AG20443 (cell line): ENCODE measurements at regions not wholly inside any gene's neighbourhood (a gene's known extent, or its start where the extent isn't known, plus 50 kb on each side); places are given as distances from the start of the nearest gene placed in this dataset.
"Not testable (repeated sequence)": the region's sequence is repeated elsewhere in the genome, so short reads cannot be mapped to it uniquely, and the experiment has no call there.

Source experiments
- DNase-seq: peaks from one replicate; pipeline ENCODE4 v3.0.0; 2012; ENCODE audit warnings: low spot score, mixed read lengths

DNA sequence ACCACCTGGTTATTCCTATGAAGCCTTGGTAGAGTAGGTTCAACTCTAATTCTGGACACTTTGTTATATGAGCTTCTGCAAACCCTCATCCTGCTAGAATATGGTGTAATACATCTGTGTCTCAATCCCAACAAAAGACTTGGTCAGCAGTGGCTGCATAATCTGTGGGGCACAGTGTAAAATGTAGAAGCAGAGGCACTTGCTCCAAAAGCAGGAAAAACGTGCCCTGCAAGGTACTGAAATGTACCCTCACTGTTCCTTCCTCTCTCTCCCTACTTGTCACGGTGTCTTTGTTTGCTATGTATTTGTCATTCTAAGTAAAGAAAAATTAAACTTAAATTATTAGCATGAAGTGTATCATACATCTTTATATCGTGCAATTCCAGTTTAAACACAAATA is 267.9 kb downstream of the BCL11B start:
- DNase-seq: no peak

DNA sequence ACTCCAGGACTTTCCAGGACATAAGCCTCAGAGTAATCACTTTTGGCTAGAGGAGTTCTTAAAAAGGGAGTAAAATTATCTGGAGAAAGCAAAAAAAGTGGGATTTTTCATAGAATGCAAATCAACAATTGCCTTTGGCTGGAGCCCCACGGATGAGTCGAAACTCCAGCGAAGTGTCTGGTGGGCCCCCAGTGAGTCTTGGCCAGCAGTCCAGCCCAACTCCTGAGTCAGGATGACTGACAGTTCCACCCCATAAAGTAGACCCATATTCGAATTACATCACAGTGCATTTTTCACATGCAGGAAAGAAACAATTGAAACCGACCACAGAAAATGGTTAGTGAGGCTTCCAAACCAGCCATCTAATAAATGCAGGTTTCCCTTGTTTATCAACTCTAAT is 265.7 kb downstream of the BCL11B start:
- no peak for DNase-seq

DNA sequence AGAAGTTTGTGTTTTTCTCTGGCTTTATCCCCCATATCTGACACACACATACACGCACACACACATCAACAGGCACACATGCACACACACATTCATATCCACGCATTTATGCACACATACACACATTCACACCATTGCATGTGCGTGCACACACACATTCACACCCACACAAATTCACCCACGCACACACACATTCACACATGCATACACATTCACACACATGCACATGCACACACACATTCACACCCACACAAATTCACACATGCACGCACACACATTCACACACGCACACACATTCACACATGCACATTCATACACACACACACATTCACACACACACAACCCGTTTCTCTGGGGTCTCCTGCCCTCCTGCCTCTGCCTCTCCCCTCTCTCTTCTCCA is 264.2 kb downstream of the BCL11B start:
- DNase-seq: no peak

DNA sequence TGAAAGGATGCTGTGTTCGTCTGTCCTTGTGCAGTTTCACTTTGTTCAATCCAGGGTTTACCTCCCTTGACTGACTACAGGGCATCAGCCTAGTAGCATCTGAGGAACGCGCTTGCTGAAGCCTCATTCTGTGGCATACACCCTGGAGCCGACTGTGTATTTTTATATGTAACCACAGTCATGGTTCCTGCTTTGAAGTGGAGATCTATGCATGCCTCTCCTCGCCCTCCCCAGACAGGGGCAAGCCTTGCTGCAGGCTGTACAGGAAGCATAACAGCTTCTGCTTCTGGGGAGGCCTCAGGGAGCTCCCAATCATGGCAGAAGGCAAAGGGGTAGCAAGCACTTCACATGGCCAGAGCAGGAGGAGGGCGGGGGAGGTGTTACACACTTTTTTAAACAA is 262.1 kb downstream of the BCL11B start:
- DNase-seq: no peak

DNA sequence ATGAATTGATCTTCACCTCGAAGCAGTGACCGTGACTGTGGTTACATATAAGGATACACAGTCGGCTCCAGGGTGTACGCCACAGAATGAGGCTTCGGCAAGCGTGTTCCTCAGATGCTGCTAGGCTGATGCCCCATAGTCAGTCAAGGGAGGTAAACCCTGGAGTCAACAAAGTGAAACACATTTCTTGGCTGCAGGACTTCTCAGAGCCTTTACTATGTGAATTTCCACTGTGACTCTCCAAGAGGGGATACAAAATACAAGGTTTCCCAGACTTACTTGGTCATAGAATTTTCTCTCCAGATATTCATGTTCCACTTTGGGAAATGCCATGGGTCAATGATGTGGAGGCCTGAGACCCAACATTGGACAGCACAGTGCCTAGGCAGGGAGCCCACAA is 260.6 kb downstream of the BCL11B start:
- DNase-seq: no peak

GRCh38 chr14:99012703-99013102 is 259.3 kb downstream of the BCL11B start:
- no peak for DNase-seq

- no peak for DNase-seq
Observed at GRCh38 chr14:99015833-99016232, 256.2 kb downstream of the BCL11B start.

GRCh38 chr14:99023371-99023770 is 248.6 kb downstream of the BCL11B start:
- DNase-seq: no peak

- DNase-seq: no peak
Observed at GRCh38 chr14:99024926-99025325, 247.1 kb downstream of the BCL11B start.

DNA sequence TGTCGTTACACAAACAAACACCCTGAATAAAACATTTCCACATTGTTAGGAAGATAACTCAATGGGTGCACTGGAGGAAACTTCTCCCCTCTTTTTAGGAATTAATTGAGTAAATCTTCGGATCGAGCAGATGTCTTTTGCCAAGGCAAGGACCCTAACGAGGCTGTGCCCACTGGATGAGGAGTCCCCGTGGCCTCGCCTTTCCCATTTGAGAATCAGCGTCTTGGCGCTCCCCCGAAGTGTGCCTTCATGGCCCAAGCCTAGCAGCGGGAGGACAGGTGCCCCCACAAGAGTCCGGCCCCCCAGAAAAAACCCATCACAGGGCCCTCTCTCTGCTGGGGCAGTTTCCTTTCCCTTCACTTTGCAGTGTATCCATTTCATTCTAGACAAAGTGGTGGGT is 246.6 kb downstream of the BCL11B start:
- no peak for DNase-seq

DNA sequence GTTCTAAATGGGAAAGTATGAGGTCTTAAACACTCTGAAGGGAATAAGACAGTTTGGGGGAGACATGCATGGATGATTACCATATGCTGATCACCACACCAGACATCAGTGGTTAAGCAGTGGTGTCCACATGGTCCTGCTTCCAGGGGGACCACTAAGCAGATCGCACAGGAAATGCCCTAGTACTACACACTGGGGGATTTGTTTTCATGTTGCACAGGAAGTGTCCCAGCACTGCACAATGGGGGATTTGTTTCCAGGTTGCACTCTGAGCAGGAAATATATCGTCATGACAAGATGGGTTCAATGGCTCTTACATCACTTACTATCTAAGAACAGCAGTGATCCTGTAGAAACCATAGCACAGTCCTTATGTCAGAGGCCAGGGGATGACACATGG is 245.5 kb downstream of the BCL11B start:
- DNase-seq: no peak

DNA sequence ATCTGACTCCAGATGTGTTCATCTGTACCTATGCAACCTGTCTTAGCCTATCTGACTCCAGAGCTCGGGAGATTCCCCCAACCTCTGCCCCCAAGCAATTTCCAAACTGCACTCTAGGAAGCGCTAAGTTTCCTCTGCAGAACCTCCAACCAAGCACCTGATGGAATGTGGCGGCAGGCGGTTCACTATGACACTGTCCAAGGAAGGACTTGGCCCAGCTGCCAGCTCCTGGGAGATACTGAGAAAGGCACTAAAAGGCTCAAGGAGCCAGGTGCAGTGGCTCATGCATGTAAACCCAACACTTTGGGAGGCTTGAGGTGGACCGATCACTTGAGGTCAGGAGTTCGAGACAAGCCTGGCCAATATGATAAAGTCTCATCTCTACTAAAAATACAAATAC is 244.0 kb downstream of the BCL11B start:
- no peak for DNase-seq

GRCh38 chr14:99028521-99028920 is 243.5 kb downstream of the BCL11B start:
- DNase-seq: no peak

- DNase-seq: no peak
Observed at GRCh38 chr14:99029145-99029915, 242.7 kb downstream of the BCL11B start.

DNA sequence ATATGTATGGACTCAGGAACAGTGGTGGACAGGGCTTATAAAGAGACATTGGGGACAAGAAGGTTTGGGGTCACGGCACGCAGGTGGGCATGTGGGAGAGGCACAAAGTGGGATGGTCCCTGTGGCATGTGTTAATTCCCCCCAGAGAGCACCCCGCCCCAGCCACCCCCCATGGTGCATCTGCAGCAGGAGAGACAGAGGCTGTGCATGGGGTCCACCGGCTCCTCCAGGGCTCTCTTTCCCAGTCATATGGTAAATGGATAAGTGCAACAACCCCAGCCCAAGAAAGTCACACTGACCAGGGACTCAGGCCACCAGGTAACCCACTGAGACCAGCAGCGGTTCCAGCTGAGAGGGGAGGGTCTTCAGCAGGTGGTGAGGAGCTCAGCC is 242.1 kb downstream of the BCL11B start:
- DNase-seq: no peak

- DNase-seq: no peak
Observed at GRCh38 chr14:99030454-99030853, 241.5 kb downstream of the BCL11B start.

DNA sequence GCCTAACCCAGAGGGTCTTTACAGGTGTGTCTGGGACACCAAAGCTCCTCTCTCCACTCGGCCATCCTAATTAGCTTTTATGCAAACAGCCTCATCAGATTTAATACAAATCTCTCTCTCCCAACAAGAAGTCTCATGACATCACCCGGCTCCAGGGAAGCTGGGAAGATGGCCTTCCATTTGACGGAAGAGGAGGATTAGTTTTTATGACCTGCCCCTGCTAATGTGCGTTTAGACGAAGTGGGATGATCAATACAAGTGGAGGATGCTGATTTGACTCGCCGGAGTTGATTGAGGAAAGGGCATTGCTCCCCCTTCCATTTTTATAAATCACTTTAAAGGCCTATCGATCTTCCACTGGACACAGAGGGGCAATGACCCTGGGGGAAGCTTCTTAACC is 239.2 kb downstream of the BCL11B start:
- no peak for DNase-seq

DNA sequence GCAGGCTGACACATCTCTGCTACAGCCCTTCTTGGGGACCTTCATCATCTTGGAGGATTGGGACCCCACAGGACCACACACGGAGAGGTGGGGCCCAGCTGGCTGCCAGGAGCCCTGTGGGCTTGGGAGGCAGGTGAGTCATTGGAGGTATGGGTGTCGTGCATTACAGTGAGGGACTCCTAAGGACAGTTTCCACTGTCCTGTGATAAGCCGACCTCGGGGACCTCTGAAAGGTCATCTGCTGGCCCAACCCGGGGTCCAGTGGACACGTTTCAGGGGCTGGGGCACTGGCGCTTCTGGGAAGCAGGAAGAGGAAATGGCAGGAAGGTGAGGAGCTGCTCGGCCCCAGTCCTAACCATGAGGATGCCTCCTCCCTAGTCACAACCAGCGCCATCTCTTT is 238.0 kb downstream of the BCL11B start:
- DNase-seq: no peak

DNA sequence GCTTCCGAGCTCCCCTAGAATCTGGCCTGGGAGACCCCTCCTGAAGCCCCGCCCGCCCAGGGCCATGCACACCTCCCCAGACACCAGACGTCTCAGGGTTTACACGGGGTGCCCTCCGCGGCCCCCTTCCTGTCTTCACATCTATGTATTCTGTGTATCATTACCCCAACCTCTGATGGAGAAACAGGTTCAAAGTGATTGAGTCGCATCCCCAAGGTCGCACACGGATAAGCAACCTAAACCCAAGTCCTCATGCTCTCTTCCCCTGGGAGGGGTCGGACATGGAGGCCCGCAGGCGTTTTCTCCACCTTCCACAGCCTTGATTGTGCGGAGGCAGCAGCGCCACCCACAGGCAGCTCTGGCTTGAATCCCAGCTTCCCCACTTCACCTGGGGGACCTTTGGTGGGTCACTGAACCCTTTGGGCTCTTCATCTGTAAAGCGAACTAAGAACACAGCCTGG is 237.3 kb downstream of the BCL11B start:
- DNase-seq: no peak

- DNase-seq: peak; percentile 70
Observed at GRCh38 chr14:99035268-99035667, 236.7 kb downstream of the BCL11B start.

GRCh38 chr14:99035712-99036610 is 236.0 kb downstream of the BCL11B start:
- peak; percentile 99 for DNase-seq

GRCh38 chr14:99036611-99037293 is 235.2 kb downstream of the BCL11B start:
- no peak for DNase-seq

DNA sequence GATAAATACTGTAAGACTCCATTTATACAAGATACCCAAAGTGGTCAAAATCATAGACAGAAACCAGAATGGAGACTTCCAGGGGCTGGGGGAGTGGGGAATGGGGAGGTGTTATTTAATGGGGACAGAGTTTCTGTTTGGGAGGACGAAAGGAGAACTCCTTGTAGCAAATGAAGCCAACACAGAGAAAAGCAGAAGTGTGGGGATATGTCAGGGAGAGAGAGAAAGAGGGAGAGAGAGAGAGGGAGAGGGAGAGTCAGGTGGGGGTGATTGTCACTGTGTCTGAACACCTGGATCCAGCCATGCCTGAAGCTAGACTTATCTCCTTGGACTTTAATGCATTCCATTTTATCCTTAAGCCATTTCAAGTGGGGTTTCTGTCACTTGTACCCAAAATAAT is 234.7 kb downstream of the BCL11B start:
- DNase-seq: not testable (repeated sequence)
